ENCODE measurements at regions not wholly inside any gene's neighbourhood (a gene's known extent, or its start where the extent isn't known, plus 50 kb on each side); places are given as distances from the start of the nearest gene placed in this dataset.
"Not testable (repeated sequence)": the region's sequence is repeated elsewhere in the genome, so short reads cannot be mapped to it uniquely, and the experiment has no call there.

DNA sequence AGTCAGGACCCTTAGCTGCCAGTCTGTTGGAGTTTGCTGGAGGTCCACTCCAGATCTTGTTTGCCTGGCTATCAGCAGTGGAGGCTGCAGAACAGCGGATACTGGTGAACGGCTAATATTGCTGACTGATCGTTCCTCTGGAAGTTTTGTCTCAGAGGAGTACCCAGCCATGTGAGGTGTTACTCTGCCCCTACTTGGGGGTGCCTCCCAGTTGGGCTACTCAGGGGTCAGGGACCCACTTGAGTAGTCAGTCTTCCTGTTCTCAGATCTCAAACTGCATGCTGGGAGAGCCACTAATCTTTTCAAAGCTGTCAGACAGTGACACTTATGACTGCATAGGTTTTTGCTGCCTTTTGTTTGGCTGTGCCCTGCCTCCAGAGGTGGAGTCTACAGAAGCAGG lies 160.5 kb downstream of the OR4A47 start:
- not testable (repeated sequence) for H3K9ac ChIP-seq, H3K27me3 ChIP-seq, H3K4me1 ChIP-seq, H3K36me3 ChIP-seq, H3K27ac ChIP-seq, H3K4me2 ChIP-seq, H4K20me1 ChIP-seq, H3K4me3 ChIP-seq
- H3K9me3 ChIP-seq (replicated peaks in 1 of 11), result peaks cover 0 to 33% (median 16%) of the 10 kb centered on the region in 11 experiments; a peak in 16 of 22 replicates

- no peaks in the 10 kb centered on the region for H3K4me1 ChIP-seq
Observed at GRCh38 chr11:48669146-48669545, 180.6 kb downstream of the OR4A47 start.

DNA sequence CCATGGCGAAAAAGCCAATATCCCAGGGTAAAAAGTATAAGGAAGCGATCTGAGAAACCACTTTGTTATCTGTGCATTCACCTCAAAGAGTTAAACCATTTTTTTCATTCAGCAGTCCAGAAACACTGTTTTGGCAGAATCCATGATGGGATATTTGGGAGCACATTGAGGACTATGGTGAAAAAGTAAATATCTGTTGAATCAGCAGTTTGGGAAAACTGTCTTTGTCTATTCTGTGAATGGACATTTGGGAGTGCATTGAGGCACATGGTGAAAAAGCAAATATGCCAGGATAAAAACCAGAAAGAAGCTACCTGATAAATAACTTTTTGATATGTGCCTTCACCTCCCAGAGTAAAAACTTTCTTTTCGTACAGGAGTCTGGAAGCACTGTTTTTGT lies 187.4 kb downstream of the OR4A47 start:
- Histone ChIP-seq H3K9ac (no peak overlapping the region), H3K27ac (no peak overlapping the region), H3K4me1 (no peaks in the 10 kb centered on the region), H3K9me3 (replicated peaks in 1 of 11) (peaks cover 67 to 81% (median 74%) of the 10 kb centered on the region in 11 experiments), H3K36me3 (no peaks in the 10 kb centered on the region), H3K4me2 (no peak overlapping the region), H4K20me1 (no peaks in the 10 kb centered on the region), H3K4me3 (no peak overlapping the region), H3K27me3 (no peaks in the 10 kb centered on the region)
- TF ChIP-seq Cebpa-rat (IDR thresholded peaks at IDR 0.05), result no peak

More at GRCh38 chr11:48669146-48669545, 180.6 kb downstream of the OR4A47 start:
- Histone ChIP-seq H3K4me3 (no peak overlapping the region), H3K9me3 (replicated peaks in 1 of 11) (peaks cover 70 to 97% (median 92%) of the 10 kb centered on the region in 11 experiments), H3K27me3 (no peaks in the 10 kb centered on the region), H3K36me3 (no peaks in the 10 kb centered on the region), H4K20me1 (no peaks in the 10 kb centered on the region), H3K9ac (no peak overlapping the region), H3K27ac (no peak overlapping the region), H3K4me2 (no peak overlapping the region)
- no peak for TF ChIP-seq Cebpa-rat (IDR thresholded peaks at IDR 0.05)

DNA sequence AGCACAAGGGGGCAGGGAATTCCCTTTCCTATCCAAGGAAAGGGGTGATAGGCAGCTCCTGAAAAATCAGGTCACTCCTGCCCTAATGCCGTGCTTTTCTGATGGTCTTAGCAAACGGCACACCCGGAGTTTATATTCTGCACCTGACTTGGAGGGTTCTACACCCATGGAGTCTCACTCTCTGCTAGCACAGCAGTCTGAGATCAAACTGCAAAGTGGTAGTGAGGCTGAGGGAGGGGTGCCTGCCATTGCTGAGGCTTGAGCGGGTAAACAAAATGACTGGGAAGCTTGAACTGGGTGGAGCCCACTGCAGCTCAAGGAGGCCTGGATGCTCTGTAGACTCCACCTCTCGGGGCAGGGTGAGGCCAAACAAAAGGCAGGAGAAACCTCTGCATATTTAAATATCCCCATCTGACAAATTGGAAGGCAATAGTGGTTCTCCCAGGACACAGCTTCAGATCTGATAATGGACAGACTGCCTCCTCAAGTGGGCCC lies 194.7 kb downstream of the OR4A47 start:
- H3K4me3 ChIP-seq, result no peak overlapping the region
- peaks cover 14 to 41% (median 20%) of the 10 kb centered on the region in 11 experiments; a peak in 18 of 22 replicates for H3K9me3 ChIP-seq (replicated peaks in 1 of 11)
- no peak overlapping the region for H3K4me2 ChIP-seq
- no peaks in the 10 kb centered on the region for H3K4me1 ChIP-seq
- H3K27ac ChIP-seq, result no peak overlapping the region
- H3K36me3 ChIP-seq, result no peaks in the 10 kb centered on the region
- no peaks in the 10 kb centered on the region for H3K27me3 ChIP-seq
- H3K9ac ChIP-seq, result no peak overlapping the region
- H4K20me1 ChIP-seq, result no peaks in the 10 kb centered on the region
- TF ChIP-seq Cebpa-rat (IDR thresholded peaks at IDR 0.05), result no peak

DNA sequence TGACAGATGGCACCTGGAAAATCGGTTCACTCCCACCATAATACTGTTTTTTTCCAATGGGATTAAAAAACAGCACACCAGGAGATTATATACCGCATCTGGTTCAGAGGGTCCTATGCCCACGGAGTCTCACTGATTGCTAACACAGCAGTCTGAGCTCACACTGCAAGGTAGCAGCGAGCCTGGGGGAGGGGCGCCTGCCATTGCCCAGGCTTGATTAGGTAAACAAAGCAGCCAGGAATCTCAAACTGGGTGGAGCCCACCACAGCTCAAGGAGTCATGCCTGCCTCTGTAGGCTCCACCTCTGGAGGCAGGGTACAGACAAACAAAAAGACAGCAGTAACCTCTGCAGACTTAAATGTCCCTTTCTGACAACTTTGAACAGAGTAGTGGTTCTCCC lies 240.9 kb downstream of the OR4A47 start:
- peaks cover 32 to 64% (median 58%) of the 10 kb centered on the region in 11 experiments for H3K9me3 ChIP-seq (replicated peaks in 1 of 11)
- H3K36me3 ChIP-seq, H3K4me2 ChIP-seq, H3K27ac ChIP-seq, H4K20me1 ChIP-seq, H3K4me1 ChIP-seq, H3K4me3 ChIP-seq, H3K27me3 ChIP-seq, H3K9ac ChIP-seq: not testable (repeated sequence)

GRCh38 chr11:48750081-48750480 lies 233.6 kb downstream of the TRIM51G start:
- not testable (repeated sequence) for H4K20me1 ChIP-seq, H3K36me3 ChIP-seq, H3K27me3 ChIP-seq, H3K4me3 ChIP-seq, H3K4me2 ChIP-seq, H3K9ac ChIP-seq, H3K4me1 ChIP-seq, H3K27ac ChIP-seq
- peaks cover 4 to 34% (median 25%) of the 10 kb centered on the region in 11 experiments; a peak in 18 of 22 replicates for H3K9me3 ChIP-seq (replicated peaks in 1 of 11)
